Large intestine (tissue), 3 donors: ENCODE measurements at regions not wholly inside any gene's neighbourhood (a gene's known extent, or its start where the extent isn't known, plus 50 kb on each side); places are given as distances from the start of the nearest gene placed in this dataset.

Experiments used
- DNase-seq, 2 donors: peaks; one replicate each; pipeline versions ENCODE4 v3.0.0 to v3.0.0-alpha.2; 2013
- H3K27ac ChIP-seq: one replicate; pipeline ENCODE4 v1.5.1; 2013; ENCODE audit warnings: low read length
- H3K27me3 ChIP-seq: 2 replicates; pipeline ENCODE4 v1.6.1; 2013; ENCODE audit warnings: low read length; ENCODE audit not compliant: control insufficient read depth, insufficient read depth
- H3K36me3 ChIP-seq: 2 replicates; pipeline ENCODE4 v1.6.1; 2013; ENCODE audit warnings: low read length; ENCODE audit not compliant: control insufficient read depth, insufficient read depth
- H3K4me1 ChIP-seq: one replicate; pipeline ENCODE4 v1.6.1; 2013; ENCODE audit warnings: low read length; ENCODE audit not compliant: control insufficient read depth, insufficient read depth
- H3K4me3 ChIP-seq: one replicate; pipeline ENCODE4 v1.5.1; 2013; ENCODE audit warnings: low read length
- H3K9me3 ChIP-seq: one replicate; pipeline ENCODE4 v1.6.1; 2013; ENCODE audit warnings: mild to moderate bottlenecking, low read depth, low read length, moderate library complexity; ENCODE audit not compliant: control insufficient read depth
- WGBS: methylation state at CpG from one replicate; pipeline ENCODE4 v1.1.5; 2013; ENCODE audit warnings: low lambda C conversion rate; ENCODE audit not compliant: insufficient coverage; 5-methylcytosine and 5-hydroxymethylcytosine counted together

- H3K36me3 ChIP-seq: no peaks in the 10 kb centered on the region
- H3K4me3 ChIP-seq: no peak overlapping the region
- H3K9me3 ChIP-seq: no peaks in the 10 kb centered on the region
- H3K4me1 ChIP-seq: no peaks in the 10 kb centered on the region
- no peak for DNase-seq
- H3K27me3 ChIP-seq: no peaks in the 10 kb centered on the region
- WGBS: no CpG with 5 or more reads among the region's 4 CpGs
- H3K27ac ChIP-seq: no peak overlapping the region
These were observed 756.9 kb downstream of the FAT4 start for GRCh38 chr4:126071346-126072333.

- Histone ChIP-seq H3K9me3 (no peaks in the 10 kb centered on the region), H3K36me3 (no peaks in the 10 kb centered on the region), H3K27ac (no peak overlapping the region), H3K27me3 (no peaks in the 10 kb centered on the region), H3K4me1 (no peaks in the 10 kb centered on the region), H3K4me3 (no peak overlapping the region)
- DNase-seq: no peak
- no CpG with 5 or more reads among the region's 3 CpGs for WGBS
These were observed 766.6 kb downstream of the FAT4 start for GRCh38 chr4:126081336-126081735.

GRCh38 chr4:126086041-126086440, 771.3 kb downstream of the FAT4 start:
- WGBS: 91% methylated on average over 1 of the region's 2 CpGs
- H3K27me3 ChIP-seq: no peaks in the 10 kb centered on the region
- no peaks in the 10 kb centered on the region for H3K4me1 ChIP-seq
- no peak overlapping the region for H3K4me3 ChIP-seq
- no peaks in the 10 kb centered on the region for H3K9me3 ChIP-seq
- no peak overlapping the region for H3K27ac ChIP-seq
- H3K36me3 ChIP-seq: no peaks in the 10 kb centered on the region
- DNase-seq: no peak

GRCh38 chr4:126087101-126087500, 772.3 kb downstream of the FAT4 start:
- no peaks in the 10 kb centered on the region for H3K4me1 ChIP-seq
- H3K9me3 ChIP-seq: no peaks in the 10 kb centered on the region
- H3K27me3 ChIP-seq: no peaks in the 10 kb centered on the region
- H3K27ac ChIP-seq: no peak overlapping the region
- H3K4me3 ChIP-seq: no peak overlapping the region
- no peak for DNase-seq
- H3K36me3 ChIP-seq: no peaks in the 10 kb centered on the region

GRCh38 chr4:126097155-126097799, 782.5 kb downstream of the FAT4 start:
- no peaks in the 10 kb centered on the region for H3K4me1 ChIP-seq
- H3K4me3 ChIP-seq: no peak overlapping the region
- no peaks in the 10 kb centered on the region for H3K27me3 ChIP-seq
- H3K9me3 ChIP-seq: no peaks in the 10 kb centered on the region
- no peak for DNase-seq
- H3K36me3 ChIP-seq: no peaks in the 10 kb centered on the region
- no peak overlapping the region for H3K27ac ChIP-seq
- 50% methylated on average over 2 of the region's 4 CpGs for WGBS

GRCh38 chr4:126106658-126107057, 791.9 kb downstream of the FAT4 start:
- H3K4me1 ChIP-seq: no peaks in the 10 kb centered on the region
- WGBS: 100% methylated on average over 2 of the region's 8 CpGs
- no peaks in the 10 kb centered on the region for H3K27me3 ChIP-seq
- DNase-seq: no peak
- peaks cover 3% of the 10 kb centered on the region for H3K9me3 ChIP-seq
- H3K27ac ChIP-seq: no peak overlapping the region
- H3K4me3 ChIP-seq: no peak overlapping the region
- H3K36me3 ChIP-seq: no peaks in the 10 kb centered on the region

GRCh38 chr4:126109836-126110235, 795.1 kb downstream of the FAT4 start:
- DNase-seq: no peak

GRCh38 chr4:126113058-126113457, 798.3 kb downstream of the FAT4 start:
- peaks cover 3% of the 10 kb centered on the region for H3K9me3 ChIP-seq
- H3K4me3 ChIP-seq: no peak overlapping the region
- no peaks in the 10 kb centered on the region for H3K27me3 ChIP-seq
- H3K27ac ChIP-seq: no peak overlapping the region
- DNase-seq: no peak
- H3K4me1 ChIP-seq: no peaks in the 10 kb centered on the region
- no peaks in the 10 kb centered on the region for H3K36me3 ChIP-seq
- WGBS: 86% methylated on average over 1 of the region's 1 CpG

More at GRCh38 chr4:126109836-126110235, 795.1 kb downstream of the FAT4 start:
- H3K9me3 ChIP-seq: peaks cover 6% of the 10 kb centered on the region
- no peak overlapping the region for H3K4me3 ChIP-seq
- no peaks in the 10 kb centered on the region for H3K27me3 ChIP-seq
- H3K36me3 ChIP-seq: no peaks in the 10 kb centered on the region
- H3K27ac ChIP-seq: no peak overlapping the region
- H3K4me1 ChIP-seq: no peaks in the 10 kb centered on the region
- no CpG with 5 or more reads among the region's 2 CpGs for WGBS

- Histone ChIP-seq H3K36me3 (no peaks in the 10 kb centered on the region), H3K9me3 (peaks cover 3% of the 10 kb centered on the region), H3K4me1 (no peaks in the 10 kb centered on the region), H3K27ac (no peak overlapping the region), H3K4me3 (no peak overlapping the region), H3K27me3 (no peaks in the 10 kb centered on the region)
- WGBS: 40% methylated on average over 1 of the region's 1 CpG
- no peak for DNase-seq
These were observed 809.0 kb downstream of the FAT4 start for GRCh38 chr4:126123611-126124325.

- Histone ChIP-seq H3K4me1 (no peaks in the 10 kb centered on the region), H3K9me3 (peaks cover 3% of the 10 kb centered on the region), H3K27ac (no peak overlapping the region), H3K27me3 (no peaks in the 10 kb centered on the region), H3K36me3 (no peaks in the 10 kb centered on the region), H3K4me3 (no peak overlapping the region)
- WGBS: 67% methylated on average over 1 of the region's 1 CpG
- DNase-seq: no peak
These were observed 810.1 kb downstream of the FAT4 start for GRCh38 chr4:126124818-126125217.
